ENCODE measurements at regions not wholly inside any gene's neighbourhood (a gene's known extent, or its start where the extent isn't known, plus 50 kb on each side); places are given as distances from the start of the nearest gene placed in this dataset.

- H3K27ac ChIP-seq = no peak overlapping the region
- H3K36me3 ChIP-seq (replicated peaks in 1 of 2) = no peaks in the 10 kb centered on the region
- no peaks in the 10 kb centered on the region for H3K4me1 ChIP-seq (replicated peaks in 1 of 2)
- TF ChIP-seq POLR2A (IDR thresholded peaks at IDR 0.05) (no peak), CTCF (IDR thresholded peaks at IDR 0.05) (no peak)
- H3K9me3 ChIP-seq (replicated peaks in 1 of 3) = no peaks in the 10 kb centered on the region
- DNase-seq = no peak
- intact Hi-C loops (cut with DNase I) = no loop called here
- H3K4me3 ChIP-seq = no peak overlapping the region
- no peaks in the 10 kb centered on the region for H3K27me3 ChIP-seq
- WGBS, 4 donors = 61 to 71% (median 65%) methylated on average over 2 of the region's 2 CpGs
Observed at GRCh38 chr5:136594416-136594815, 229.1 kb upstream of the TRPC7 start.

- no peaks in the 10 kb centered on the region for H3K4me1 ChIP-seq (replicated peaks in 1 of 2)
- intact Hi-C loops (cut with DNase I) = no loop called here
Observed at GRCh38 chr5:136590581-136590980, 225.2 kb upstream of the TRPC7 start.

GRCh38 chr5:136586196-136586595, 220.9 kb upstream of the TRPC7 start:
- H3K4me1 ChIP-seq (replicated peaks in 1 of 2) = no peaks in the 10 kb centered on the region
- no peak overlapping the region for H3K27ac ChIP-seq
- H3K27me3 ChIP-seq = no peaks in the 10 kb centered on the region
- intact Hi-C loops (cut with DNase I) = no loop called here
- H3K4me3 ChIP-seq = no peak overlapping the region
- TF ChIP-seq POLR2A (IDR thresholded peaks at IDR 0.05) (no peak), CTCF (IDR thresholded peaks at IDR 0.05) (no peak)
- H3K36me3 ChIP-seq (replicated peaks in 1 of 2) = no peaks in the 10 kb centered on the region
- H3K9me3 ChIP-seq (replicated peaks in 1 of 3) = no peaks in the 10 kb centered on the region
- 68 to 80% (median 72%) methylated on average over 2 of the region's 2 CpGs for WGBS, 4 donors
- DNase-seq = no peak

More at GRCh38 chr5:136590581-136590980, 225.2 kb upstream of the TRPC7 start:
- Histone ChIP-seq H3K4me3 (no peak overlapping the region), H3K27ac (no peak overlapping the region), H3K27me3 (no peaks in the 10 kb centered on the region), H3K9me3 (replicated peaks in 1 of 3) (no peaks in the 10 kb centered on the region), H3K36me3 (replicated peaks in 1 of 2) (no peaks in the 10 kb centered on the region)
- no peak for TF ChIP-seq CTCF (IDR thresholded peaks at IDR 0.05)
- no peak for TF ChIP-seq POLR2A (IDR thresholded peaks at IDR 0.05)
- DNase-seq = no peak
- 27 to 56% (median 41%) methylated on average over 1 of the region's 1 CpG for WGBS, 4 donors

- TF ChIP-seq CTCF (IDR thresholded peaks at IDR 0.05) = no peak
- TF ChIP-seq POLR2A (IDR thresholded peaks at IDR 0.05) = no peak
- Histone ChIP-seq H3K4me3 (no peak overlapping the region), H3K36me3 (replicated peaks in 1 of 2) (no peaks in the 10 kb centered on the region), H3K4me1 (replicated peaks in 1 of 2) (no peaks in the 10 kb centered on the region), H3K27me3 (no peaks in the 10 kb centered on the region), H3K27ac (no peak overlapping the region), H3K9me3 (replicated peaks in 1 of 3) (no peaks in the 10 kb centered on the region)
- intact Hi-C loops (cut with DNase I) = no loop called here
- no peak for DNase-seq
- WGBS, 4 donors = 82 to 92% (median 87%) methylated on average over 4 of the region's 4 CpGs
Observed at GRCh38 chr5:136584474-136584873, 219.1 kb upstream of the TRPC7 start.
